ENCODE measurements at regions not wholly inside any gene's neighbourhood (a gene's known extent, or its start where the extent isn't known, plus 50 kb on each side); places are given as distances from the start of the nearest gene placed in this dataset.

- no peak for TF ChIP-seq POLR2A (IDR thresholded peaks at IDR 0.05; ENCODE audit: low read depth, low read length)
- no peak for TF ChIP-seq CTCF (IDR thresholded peaks at IDR 0.05; ENCODE audit: extremely low read depth in 1 of 2, insufficient read depth in 1 of 2, low read depth in 1 of 2, low read length in 2 of 2)
- no peak for TF ChIP-seq EZH2 (IDR thresholded peaks at IDR 0.05; ENCODE audit: borderline replicate concordance, low read depth, low read length, severe bottlenecking)
- no peak for TF ChIP-seq MAX (IDR thresholded peaks at IDR 0.05; ENCODE audit: insufficient read depth, insufficient read length)
- TF ChIP-seq POLR2AphosphoS5 (IDR thresholded peaks at IDR 0.05; ENCODE audit: insufficient read depth, low read depth, low read length): no peak
- no peak for TF ChIP-seq GATA2 (IDR thresholded peaks at IDR 0.05; ENCODE audit: insufficient read depth, insufficient read length, low read depth, low read length)
These were observed 794.2 kb downstream of the TFAP2A start for GRCh38 chr6:9620687-9621086.
